WI38 (cell line): ENCODE measurements at regions not wholly inside any gene's neighbourhood (a gene's known extent, or its start where the extent isn't known, plus 50 kb on each side); places are given as distances from the start of the nearest gene placed in this dataset.
"Not testable (repeated sequence)": the region's sequence is repeated elsewhere in the genome, so short reads cannot be mapped to it uniquely, and the experiment has no call there.

Experiments used
- H3K4me3 ChIP-seq: 2 replicates; pipeline ENCODE4 v1.5.1; 2011; ENCODE audit warnings: low read depth, mild to moderate bottlenecking, control low read depth, low read length
- TF ChIP-seq, protein P1 (sequence below): IDR thresholded peaks from 2 replicates; pipeline ENCODE4 v1.5.1; 2012; ENCODE audit warnings: low read depth, mild to moderate bottlenecking, control low read depth, low read length

DNA sequence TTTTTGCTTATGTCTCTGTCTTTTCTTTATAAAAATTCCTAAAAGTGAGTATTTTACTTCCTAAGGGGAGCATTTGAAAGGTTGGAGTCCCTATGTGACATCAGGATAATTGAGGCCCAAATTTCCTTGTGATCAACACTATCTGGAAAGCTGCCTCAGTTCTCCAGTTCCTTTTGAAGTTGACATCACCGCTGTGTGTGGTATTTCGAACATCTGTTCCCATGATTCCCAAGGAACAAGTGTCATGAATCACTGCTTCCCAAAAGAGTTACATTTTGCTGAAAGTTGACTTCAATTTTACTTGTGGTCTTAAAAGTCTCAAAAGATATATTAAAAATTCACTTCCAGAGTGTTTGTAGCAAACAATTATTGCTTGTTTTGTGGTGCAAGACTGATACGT is 452.1 kb upstream of the RGMB start:
- TF ChIP-seq, protein P1, sequence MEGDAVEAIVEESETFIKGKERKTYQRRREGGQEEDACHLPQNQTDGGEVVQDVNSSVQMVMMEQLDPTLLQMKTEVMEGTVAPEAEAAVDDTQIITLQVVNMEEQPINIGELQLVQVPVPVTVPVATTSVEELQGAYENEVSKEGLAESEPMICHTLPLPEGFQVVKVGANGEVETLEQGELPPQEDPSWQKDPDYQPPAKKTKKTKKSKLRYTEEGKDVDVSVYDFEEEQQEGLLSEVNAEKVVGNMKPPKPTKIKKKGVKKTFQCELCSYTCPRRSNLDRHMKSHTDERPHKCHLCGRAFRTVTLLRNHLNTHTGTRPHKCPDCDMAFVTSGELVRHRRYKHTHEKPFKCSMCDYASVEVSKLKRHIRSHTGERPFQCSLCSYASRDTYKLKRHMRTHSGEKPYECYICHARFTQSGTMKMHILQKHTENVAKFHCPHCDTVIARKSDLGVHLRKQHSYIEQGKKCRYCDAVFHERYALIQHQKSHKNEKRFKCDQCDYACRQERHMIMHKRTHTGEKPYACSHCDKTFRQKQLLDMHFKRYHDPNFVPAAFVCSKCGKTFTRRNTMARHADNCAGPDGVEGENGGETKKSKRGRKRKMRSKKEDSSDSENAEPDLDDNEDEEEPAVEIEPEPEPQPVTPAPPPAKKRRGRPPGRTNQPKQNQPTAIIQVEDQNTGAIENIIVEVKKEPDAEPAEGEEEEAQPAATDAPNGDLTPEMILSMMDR, result no peak
- H3K4me3 ChIP-seq, result no peak overlapping the region

DNA sequence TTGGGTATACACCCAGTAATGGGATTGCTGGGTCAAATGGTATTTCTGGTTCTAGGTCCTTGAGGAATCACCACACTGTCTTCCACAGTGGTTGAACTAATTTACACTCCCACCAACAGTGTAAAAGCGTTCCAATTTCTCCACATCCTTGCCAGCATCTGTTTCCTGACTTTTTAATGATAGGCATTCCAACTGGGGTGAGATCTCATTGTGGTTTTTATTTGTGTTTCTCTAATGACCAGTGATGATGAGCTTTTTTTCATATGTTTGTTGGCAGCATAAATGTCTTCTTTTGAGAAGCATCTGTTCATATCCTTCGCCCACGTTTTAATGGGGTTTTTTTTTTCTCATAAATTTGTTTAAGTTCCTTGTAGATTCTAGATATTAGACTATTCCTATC is 448.3 kb upstream of the RGMB start:
- not testable (repeated sequence) for H3K4me3 ChIP-seq

DNA sequence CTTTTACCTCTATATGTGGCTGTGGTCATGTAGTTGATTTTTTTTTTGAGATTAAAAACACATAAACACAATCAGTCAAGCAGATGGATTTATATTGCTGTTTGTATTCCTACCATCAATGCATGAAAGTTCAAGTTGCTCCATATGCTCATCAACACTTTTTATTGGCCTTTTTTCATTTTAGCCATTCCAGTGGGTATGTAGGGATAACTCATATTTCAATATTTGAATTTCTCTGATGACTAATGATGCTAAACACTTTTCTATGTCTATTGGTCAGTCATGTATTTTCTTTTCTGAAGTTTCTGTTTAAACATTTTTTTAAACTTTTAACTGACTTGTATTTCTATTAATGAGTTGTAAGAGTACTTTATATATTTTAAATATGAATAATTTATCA is 445.4 kb upstream of the RGMB start:
- no peak overlapping the region for H3K4me3 ChIP-seq
- TF ChIP-seq, protein P1, result no peak

DNA sequence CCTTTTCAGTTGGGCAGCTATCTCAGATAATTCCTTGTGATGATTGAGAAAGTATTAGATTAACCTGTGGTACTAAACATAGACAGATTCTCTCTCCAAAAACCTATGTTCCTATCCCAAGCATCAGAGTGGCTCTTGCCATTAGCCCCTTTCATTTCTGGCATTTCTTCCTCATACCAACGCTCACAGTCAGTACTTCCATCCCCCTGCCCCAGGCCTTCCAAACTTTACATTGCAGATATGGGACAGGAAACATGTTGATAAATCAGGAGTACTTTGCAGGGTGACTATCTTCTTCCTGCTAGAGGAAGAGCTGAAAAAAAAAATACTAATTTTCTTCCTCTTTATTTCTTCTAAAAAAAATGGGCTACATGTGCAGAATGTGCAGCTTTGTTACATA is 442.6 kb upstream of the RGMB start:
- H3K4me3 ChIP-seq, result no peak overlapping the region
- TF ChIP-seq, protein P1, result no peak

DNA sequence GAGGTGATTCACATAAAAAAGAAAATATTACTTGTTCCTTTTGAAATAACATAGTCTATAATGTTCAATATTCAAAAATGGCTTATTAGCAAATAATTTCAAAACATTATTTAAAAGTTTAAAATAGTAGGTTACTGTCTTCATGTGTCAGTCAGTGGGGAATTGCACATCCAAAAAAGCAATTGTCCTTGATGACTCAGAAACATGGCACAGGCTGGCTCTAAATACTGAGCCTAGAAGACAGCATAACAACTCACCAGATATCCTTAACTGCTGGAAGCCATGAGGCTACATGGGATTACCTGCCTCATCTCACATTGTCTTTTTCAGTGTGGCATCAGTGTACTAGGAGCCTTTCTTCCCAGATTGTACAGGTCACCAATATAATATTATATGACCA is 439.5 kb upstream of the RGMB start:
- H3K4me3 ChIP-seq, result no peak overlapping the region
- TF ChIP-seq, protein P1, result no peak

DNA sequence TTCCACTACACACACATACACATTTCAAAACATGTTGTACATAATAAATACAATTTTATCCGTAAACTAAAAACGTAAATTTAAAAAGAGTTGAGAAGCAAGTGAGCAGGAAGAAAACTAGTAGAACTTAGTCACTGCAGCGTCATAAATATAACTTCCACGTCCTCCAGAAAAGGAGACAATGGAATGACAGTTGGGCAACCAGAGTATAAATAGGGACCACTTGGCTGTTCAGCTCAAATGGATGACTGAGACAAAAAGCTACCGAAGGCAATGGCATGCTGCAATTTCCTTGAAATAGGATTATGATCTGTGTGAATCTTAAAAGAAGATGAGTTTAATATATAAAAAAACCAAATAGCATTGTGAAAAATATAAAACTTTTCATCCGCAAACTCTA is 438.5 kb upstream of the RGMB start:
- no peak overlapping the region for H3K4me3 ChIP-seq

DNA sequence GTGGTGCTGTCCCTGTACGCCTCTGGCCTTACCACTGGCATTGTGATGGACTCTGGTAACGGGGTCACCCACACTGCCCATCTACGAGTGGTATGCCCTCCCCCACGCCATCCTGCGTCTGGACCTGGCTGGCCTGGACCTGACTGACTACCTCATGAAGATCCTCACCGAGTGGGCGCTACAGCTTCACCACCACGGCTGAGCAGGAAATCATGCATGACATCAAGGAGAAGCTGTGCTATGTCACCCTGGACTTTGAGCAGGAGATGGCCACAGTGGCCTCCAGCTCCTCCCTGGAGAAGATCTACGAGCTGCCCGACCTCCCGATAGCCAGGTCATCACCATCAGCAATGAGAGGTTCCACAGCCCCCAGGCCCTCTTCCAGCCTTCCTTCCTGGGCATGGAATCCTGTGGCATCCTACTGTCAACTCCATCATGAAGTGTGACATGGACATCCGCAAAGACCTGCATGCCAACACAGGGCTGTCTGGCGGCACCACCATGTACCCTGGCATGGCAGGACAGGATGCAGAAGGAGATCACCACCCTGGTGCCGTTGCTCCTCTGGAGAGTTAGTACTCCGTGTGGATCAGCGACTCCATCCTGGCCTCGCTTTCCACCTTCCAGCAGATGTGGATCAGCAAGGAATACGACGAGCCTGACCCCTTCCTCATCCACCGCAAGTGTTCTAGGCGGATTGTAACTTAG is 434.2 kb upstream of the RGMB start:
- TF ChIP-seq, protein P1, result no peak
- H3K4me3 ChIP-seq, result no peak overlapping the region

More for the DNA sequence above, 438.5 kb upstream of the RGMB start:
- TF ChIP-seq, protein P1, result no peak
